Gastroesophageal sphincter (tissue), 3 donors: ENCODE measurements at regions not wholly inside any gene's neighbourhood (a gene's known extent, or its start where the extent isn't known, plus 50 kb on each side); places are given as distances from the start of the nearest gene placed in this dataset.

Experiments used
- EP300 ChIP-seq: sonication (generic); formaldehyde crosslinking; IDR thresholded peaks from one replicate; pipeline ENCODE4 v1.6.1; 2017; ENCODE audit warnings: antibody characterized with exemption, mild to moderate bottlenecking
- POLR2A ChIP-seq, 2 donors: fragments of 450-650 bp; IDR thresholded peaks; one replicate each; pipeline ENCODE4 v1.6.1; 2017; ENCODE audit warnings: antibody characterized with exemption in 2 of 2, mild to moderate bottlenecking in 2 of 2, moderate library complexity in 1 of 2
- TF ChIP-seq, protein P1 (sequence below), 4 experiments: fragments of 200-600 bp in 2 of 4; fragments of 450-650 bp in 2 of 4; sonication (generic) in 1 of 4; IDR thresholded peaks; one replicate each; pipeline ENCODE4 v1.5.1; 2017 to 2019; ENCODE audit warnings: antibody characterized with exemption in 4 of 4, mild to moderate bottlenecking in 2 of 4, moderate library complexity in 2 of 4

DNA sequence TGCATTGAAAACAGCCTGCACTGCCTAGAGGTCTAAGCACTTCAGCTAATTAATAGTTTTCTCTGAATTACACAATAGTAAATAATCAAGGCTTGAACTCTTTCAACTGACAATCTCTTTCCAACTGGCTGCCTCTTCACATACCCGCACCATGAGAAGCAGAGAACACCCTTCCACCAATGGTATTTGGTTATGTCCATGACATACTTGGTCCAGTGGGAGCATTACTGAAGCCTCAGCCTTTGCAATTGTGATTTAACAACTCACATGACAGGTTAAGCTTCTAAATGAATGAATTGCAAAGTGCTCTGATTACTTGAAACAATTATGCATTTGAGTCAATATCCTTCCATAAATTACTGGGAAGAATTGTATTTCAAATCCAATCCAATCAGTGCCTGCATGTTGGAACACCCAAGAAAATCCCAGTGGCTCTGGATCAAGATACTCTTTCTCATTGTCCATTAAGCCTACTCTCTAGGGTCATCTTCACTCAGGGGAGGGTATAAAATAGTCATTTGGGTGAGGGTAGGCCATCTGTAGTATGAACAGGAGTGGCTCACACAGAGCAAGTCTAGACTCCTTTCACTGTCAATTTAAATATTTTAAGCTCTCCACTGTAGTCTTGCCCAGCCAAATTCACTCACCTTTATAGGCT, 101.1 kb downstream of the HS1BP3 start:
- TF ChIP-seq, protein P1, sequence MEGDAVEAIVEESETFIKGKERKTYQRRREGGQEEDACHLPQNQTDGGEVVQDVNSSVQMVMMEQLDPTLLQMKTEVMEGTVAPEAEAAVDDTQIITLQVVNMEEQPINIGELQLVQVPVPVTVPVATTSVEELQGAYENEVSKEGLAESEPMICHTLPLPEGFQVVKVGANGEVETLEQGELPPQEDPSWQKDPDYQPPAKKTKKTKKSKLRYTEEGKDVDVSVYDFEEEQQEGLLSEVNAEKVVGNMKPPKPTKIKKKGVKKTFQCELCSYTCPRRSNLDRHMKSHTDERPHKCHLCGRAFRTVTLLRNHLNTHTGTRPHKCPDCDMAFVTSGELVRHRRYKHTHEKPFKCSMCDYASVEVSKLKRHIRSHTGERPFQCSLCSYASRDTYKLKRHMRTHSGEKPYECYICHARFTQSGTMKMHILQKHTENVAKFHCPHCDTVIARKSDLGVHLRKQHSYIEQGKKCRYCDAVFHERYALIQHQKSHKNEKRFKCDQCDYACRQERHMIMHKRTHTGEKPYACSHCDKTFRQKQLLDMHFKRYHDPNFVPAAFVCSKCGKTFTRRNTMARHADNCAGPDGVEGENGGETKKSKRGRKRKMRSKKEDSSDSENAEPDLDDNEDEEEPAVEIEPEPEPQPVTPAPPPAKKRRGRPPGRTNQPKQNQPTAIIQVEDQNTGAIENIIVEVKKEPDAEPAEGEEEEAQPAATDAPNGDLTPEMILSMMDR (IDR thresholded peaks at IDR 0.05): no peak
- TF ChIP-seq EP300 (no peak), POLR2A (IDR thresholded peaks at IDR 0.05) (no peak)
